Keratinocyte (primary cell): ENCODE measurements at regions not wholly inside any gene's neighbourhood (a gene's known extent, or its start where the extent isn't known, plus 50 kb on each side); places are given as distances from the start of the nearest gene placed in this dataset.

Experiments
- EZH2 ChIP-seq: IDR thresholded peaks from one replicate; pipeline ENCODE4 v1.6.1; 2012; ENCODE audit warnings: inconsistent platforms, mild to moderate bottlenecking, low read length, moderate library complexity
- TF ChIP-seq, protein P1 (sequence below), 3 experiments: IDR thresholded peaks in 1 of 3; conservative IDR thresholded peaks in 1 of 3; optimal IDR thresholded peaks in 1 of 3; 2 replicates in 2 of 3; 3 replicates in 1 of 3; pipeline versions ENCODE3 to v1.5.1; 2011; ENCODE audit warnings: low read length in 3 of 3, mild to moderate bottlenecking in 3 of 3, moderate library complexity in 2 of 3, control low read depth in 1 of 3, inconsistent platforms in 1 of 3; ENCODE audit not compliant: insufficient read depth in 2 of 3; ENCODE audit errors: extremely low read depth in 1 of 3

DNA sequence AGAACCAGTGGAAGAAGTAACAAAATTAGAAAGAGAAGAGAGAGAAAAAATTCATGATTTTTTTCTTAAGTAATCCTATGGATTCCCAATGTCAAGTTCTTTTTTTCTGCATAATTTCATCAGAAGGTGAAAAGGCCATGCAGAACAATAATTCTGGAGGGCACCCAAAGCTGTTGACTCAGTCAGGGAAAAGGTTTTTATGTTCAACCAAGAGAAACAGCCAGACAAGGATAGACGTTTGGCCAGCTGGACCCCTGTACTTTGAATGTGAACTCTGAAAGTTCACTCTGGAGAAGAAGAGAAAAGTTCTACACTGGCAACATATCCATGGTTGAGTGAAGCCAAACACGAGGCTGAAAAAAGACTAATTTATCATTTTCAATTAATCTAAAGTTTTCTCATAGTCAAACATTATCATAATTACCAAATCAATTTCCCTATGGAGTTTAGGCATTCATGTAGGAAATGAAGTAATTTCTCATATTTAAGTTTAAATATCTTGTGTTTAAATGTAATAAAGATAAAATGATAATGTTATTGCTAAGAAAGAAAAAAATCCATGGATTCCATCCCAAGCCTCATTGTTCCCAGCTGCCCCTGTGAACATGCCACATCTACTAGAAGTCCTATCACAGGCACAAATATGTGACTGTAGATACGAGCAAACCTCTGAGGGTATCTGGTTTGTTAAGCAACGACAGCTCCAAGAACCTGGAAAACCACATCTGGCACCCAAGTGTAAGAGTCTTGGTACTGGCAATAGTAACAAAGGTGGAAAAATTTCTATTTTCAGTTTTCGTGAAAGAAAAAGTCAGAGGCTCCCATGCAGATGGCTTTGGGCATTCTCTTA lies 742.7 kb upstream of the ACVR2A start:
- TF ChIP-seq, protein P1, sequence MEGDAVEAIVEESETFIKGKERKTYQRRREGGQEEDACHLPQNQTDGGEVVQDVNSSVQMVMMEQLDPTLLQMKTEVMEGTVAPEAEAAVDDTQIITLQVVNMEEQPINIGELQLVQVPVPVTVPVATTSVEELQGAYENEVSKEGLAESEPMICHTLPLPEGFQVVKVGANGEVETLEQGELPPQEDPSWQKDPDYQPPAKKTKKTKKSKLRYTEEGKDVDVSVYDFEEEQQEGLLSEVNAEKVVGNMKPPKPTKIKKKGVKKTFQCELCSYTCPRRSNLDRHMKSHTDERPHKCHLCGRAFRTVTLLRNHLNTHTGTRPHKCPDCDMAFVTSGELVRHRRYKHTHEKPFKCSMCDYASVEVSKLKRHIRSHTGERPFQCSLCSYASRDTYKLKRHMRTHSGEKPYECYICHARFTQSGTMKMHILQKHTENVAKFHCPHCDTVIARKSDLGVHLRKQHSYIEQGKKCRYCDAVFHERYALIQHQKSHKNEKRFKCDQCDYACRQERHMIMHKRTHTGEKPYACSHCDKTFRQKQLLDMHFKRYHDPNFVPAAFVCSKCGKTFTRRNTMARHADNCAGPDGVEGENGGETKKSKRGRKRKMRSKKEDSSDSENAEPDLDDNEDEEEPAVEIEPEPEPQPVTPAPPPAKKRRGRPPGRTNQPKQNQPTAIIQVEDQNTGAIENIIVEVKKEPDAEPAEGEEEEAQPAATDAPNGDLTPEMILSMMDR (optimal IDR thresholded peaks at IDR 0.05 in 1 of 3, IDR thresholded peaks at IDR 0.05 in 1 of 3, conservative IDR thresholded peaks at IDR 0.05 in 1 of 3; ENCODE audit: extremely low read depth in 1 of 3, insufficient read depth in 2 of 3, low read length in 3 of 3), result no peak
- no peak for TF ChIP-seq EZH2
